RWPE2 (cell line): ENCODE measurements at regions not wholly inside any gene's neighbourhood (a gene's known extent, or its start where the extent isn't known, plus 50 kb on each side); places are given as distances from the start of the nearest gene placed in this dataset.

ENCODE experiments used
- ATAC-seq: fragments of 200-7000 bp; cut with Tn5 transposase; 3 replicates; pipeline ENCODE4 v1.9.1; 2021; ENCODE audit warnings: low read depth
- DNase-seq: peaks from one replicate; pipeline ENCODE4 v3.0.0-alpha.2; 2020; ENCODE audit warnings: low spot score
- H3K27ac ChIP-seq: fragments of 450-650 bp; 2 replicates; pipeline ENCODE4 v1.5.1; 2017; ENCODE audit warnings: mild to moderate bottlenecking; ENCODE audit not compliant: poor library complexity, severe bottlenecking
- H3K27me3 ChIP-seq: fragments of 250-450 bp; sonication (Bioruptor Pico); 2 replicates; pipeline ENCODE4 v1.5.1; 2021; ENCODE audit warnings: mild to moderate bottlenecking, moderate library complexity; ENCODE audit not compliant: insufficient read depth, poor library complexity, severe bottlenecking
- H3K36me3 ChIP-seq: fragments of 250-450 bp; sonication (Bioruptor Pico); 2 replicates; pipeline ENCODE4 v1.5.1; 2020; ENCODE audit warnings: low read depth, mild to moderate bottlenecking, moderate library complexity
- H3K4me1 ChIP-seq: fragments of 250-450 bp; sonication (Bioruptor Pico); 2 replicates; pipeline ENCODE4 v1.5.1; 2021; ENCODE audit warnings: mild to moderate bottlenecking, moderate library complexity; ENCODE audit not compliant: insufficient read depth, poor library complexity, severe bottlenecking
- H3K4me3 ChIP-seq: fragments of 250-450 bp; sonication (Bioruptor Pico); 2 replicates; pipeline ENCODE4 v1.5.1; 2021; ENCODE audit warnings: mild to moderate bottlenecking, moderate library complexity; ENCODE audit not compliant: severe bottlenecking
- H3K9me3 ChIP-seq: fragments of 250-450 bp; sonication (Bioruptor Pico); 2 replicates; pipeline ENCODE4 v1.5.1; 2021; ENCODE audit warnings: mild to moderate bottlenecking, moderate library complexity; ENCODE audit not compliant: severe bottlenecking
- TF ChIP-seq, protein P1 (sequence below): fragments of 450-650 bp; IDR thresholded peaks from one replicate; pipeline ENCODE4 v1.5.1; 2017; ENCODE audit warnings: mild to moderate bottlenecking, moderate library complexity; ENCODE audit not compliant: poor library complexity, severe bottlenecking

DNA sequence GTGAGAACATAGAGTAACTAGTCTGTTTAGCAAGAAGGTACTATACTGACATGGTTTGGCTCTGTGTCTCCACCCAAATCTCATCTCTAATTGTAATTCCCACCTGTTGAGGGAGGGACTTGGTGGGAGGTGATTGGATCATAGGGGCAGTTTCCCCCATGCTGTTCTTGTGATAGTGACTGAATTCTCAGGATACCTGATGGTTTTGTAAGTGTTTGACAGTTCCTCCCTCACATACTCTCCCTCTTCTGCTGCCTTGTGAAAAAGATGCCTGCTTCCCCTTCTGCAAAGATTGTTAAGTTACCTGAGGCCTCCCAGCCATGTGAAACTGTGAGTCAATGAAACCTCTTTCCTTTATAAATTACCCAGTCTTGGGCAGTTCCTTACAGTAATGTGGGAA lies 240.4 kb upstream of the ST8SIA4 start:
- DNase-seq = no peak
- H3K4me3 ChIP-seq = no peak overlapping the region
- peaks cover 16% of the 10 kb centered on the region for H3K27me3 ChIP-seq
- no peak overlapping the region for H3K27ac ChIP-seq
- peaks cover 2% of the 10 kb centered on the region for H3K9me3 ChIP-seq
- ATAC-seq = no peak
- TF ChIP-seq, protein P1, sequence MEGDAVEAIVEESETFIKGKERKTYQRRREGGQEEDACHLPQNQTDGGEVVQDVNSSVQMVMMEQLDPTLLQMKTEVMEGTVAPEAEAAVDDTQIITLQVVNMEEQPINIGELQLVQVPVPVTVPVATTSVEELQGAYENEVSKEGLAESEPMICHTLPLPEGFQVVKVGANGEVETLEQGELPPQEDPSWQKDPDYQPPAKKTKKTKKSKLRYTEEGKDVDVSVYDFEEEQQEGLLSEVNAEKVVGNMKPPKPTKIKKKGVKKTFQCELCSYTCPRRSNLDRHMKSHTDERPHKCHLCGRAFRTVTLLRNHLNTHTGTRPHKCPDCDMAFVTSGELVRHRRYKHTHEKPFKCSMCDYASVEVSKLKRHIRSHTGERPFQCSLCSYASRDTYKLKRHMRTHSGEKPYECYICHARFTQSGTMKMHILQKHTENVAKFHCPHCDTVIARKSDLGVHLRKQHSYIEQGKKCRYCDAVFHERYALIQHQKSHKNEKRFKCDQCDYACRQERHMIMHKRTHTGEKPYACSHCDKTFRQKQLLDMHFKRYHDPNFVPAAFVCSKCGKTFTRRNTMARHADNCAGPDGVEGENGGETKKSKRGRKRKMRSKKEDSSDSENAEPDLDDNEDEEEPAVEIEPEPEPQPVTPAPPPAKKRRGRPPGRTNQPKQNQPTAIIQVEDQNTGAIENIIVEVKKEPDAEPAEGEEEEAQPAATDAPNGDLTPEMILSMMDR = no peak
- H3K36me3 ChIP-seq = no peaks in the 10 kb centered on the region
- H3K4me1 ChIP-seq = no peaks in the 10 kb centered on the region

DNA sequence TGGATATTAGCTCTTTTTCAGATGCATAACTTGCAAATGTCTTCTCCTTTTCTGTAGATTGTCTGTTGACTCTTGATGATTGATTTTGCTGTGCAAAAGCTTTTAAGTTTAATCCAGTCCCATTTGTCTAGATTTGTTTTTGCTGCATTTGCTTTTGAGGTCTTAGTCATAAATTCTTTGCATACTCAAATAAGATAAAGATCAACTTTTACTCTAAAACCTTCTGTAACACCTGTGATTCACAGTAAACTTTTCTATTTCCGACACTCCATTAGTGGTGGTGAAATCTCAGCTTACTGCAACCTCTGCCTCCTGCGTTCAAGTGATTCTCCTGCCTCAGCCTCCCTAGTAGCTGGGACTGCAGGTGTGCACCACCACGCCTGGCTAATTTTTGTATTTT lies 239.0 kb upstream of the ST8SIA4 start:
- TF ChIP-seq, protein P1 = no peak
- Histone ChIP-seq H3K27me3 (peaks cover 15% of the 10 kb centered on the region), H3K4me3 (no peak overlapping the region), H3K27ac (no peak overlapping the region), H3K9me3 (peaks cover 2% of the 10 kb centered on the region), H3K4me1 (no peaks in the 10 kb centered on the region), H3K36me3 (no peaks in the 10 kb centered on the region)
- no peak for DNase-seq
- no peak for ATAC-seq

GRCh38 chr5:101136454-101136853 lies 233.4 kb upstream of the ST8SIA4 start:
- Histone ChIP-seq H3K4me3 (no peak overlapping the region), H3K27me3 (peaks cover 14% of the 10 kb centered on the region), H3K4me1 (no peaks in the 10 kb centered on the region), H3K27ac (no peak overlapping the region), H3K36me3 (no peaks in the 10 kb centered on the region), H3K9me3 (no peaks in the 10 kb centered on the region)
- DNase-seq (no peak), ATAC-seq (no peak)
- TF ChIP-seq, protein P1 = no peak

GRCh38 chr5:101123363-101123762 lies 220.3 kb upstream of the ST8SIA4 start:
- Histone ChIP-seq H3K27ac (no peak overlapping the region), H3K4me1 (no peaks in the 10 kb centered on the region), H3K9me3 (no peaks in the 10 kb centered on the region), H3K4me3 (no peak overlapping the region), H3K36me3 (no peaks in the 10 kb centered on the region), H3K27me3 (no peaks in the 10 kb centered on the region)
- TF ChIP-seq, protein P1 = no peak
- ATAC-seq = no peak
- no peak for DNase-seq

DNA sequence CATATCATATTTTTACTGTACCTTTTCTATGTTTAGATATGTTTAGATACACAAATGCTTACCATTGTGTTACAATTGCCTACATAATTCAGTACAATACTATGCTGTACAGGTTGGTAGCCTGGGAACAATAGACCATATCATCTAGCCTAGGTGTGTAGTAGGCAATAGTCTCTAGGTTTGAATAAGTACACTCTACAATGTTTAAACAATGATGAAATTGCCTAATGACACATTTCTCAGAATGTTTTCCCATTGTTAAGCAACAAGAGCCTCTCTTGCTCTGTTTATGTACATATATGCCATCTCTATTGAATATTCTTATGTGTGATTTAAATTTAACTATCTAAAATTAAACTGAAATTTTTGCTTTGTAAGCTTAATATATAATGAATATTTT lies 209.6 kb upstream of the ST8SIA4 start:
- no peak for ATAC-seq
- H3K27me3 ChIP-seq = no peaks in the 10 kb centered on the region
- H3K27ac ChIP-seq = no peak overlapping the region
- no peaks in the 10 kb centered on the region for H3K36me3 ChIP-seq
- TF ChIP-seq, protein P1 = no peak
- DNase-seq = no peak
- H3K4me3 ChIP-seq = no peak overlapping the region
- no peaks in the 10 kb centered on the region for H3K4me1 ChIP-seq
- no peaks in the 10 kb centered on the region for H3K9me3 ChIP-seq
